Skin of body (tissue), 1 donor: ENCODE measurements at regions not wholly inside any gene's neighbourhood (a gene's known extent, or its start where the extent isn't known, plus 50 kb on each side); places are given as distances from the start of the nearest gene placed in this dataset.
A peak's percentile ranks its signal among the peaks of the same experiment; 100 is the strongest.

Experiments used
- DNase-seq: peaks from one replicate; lab custom pipeline; 2025; lab: John Stamatoyannopoulos, UW

- DNase-seq = no peak
Measured at GRCh38 chr6:44531442-44532015, 144.0 kb downstream of the CDC5L start.

- DNase-seq = no peak
Measured at GRCh38 chr6:44533421-44533820, 145.9 kb downstream of the CDC5L start.

GRCh38 chr6:44534291-44534690, 146.8 kb downstream of the CDC5L start:
- DNase-seq = no peak

- no peak for DNase-seq
Measured at GRCh38 chr6:44535446-44535845, 147.9 kb downstream of the CDC5L start.

GRCh38 chr6:44535967-44536366, 148.5 kb downstream of the CDC5L start:
- DNase-seq = no peak

GRCh38 chr6:44537306-44538049, 150.0 kb downstream of the CDC5L start:
- no peak for DNase-seq

- no peak for DNase-seq
Measured at GRCh38 chr6:44538131-44538806, 150.8 kb downstream of the CDC5L start.

- DNase-seq = no peak
Measured at GRCh38 chr6:44538807-44539201, 151.3 kb downstream of the CDC5L start.

GRCh38 chr6:44539701-44540355, 152.3 kb downstream of the CDC5L start:
- DNase-seq = no peak

GRCh38 chr6:44540881-44541280, 153.4 kb downstream of the CDC5L start:
- DNase-seq = no peak

GRCh38 chr6:44542401-44543116, 155.1 kb downstream of the CDC5L start:
- DNase-seq = no peak

- DNase-seq = no peak
Measured at GRCh38 chr6:44543664-44544063, 156.2 kb downstream of the CDC5L start.

GRCh38 chr6:44545224-44545623, 157.7 kb downstream of the CDC5L start:
- DNase-seq = no peak

GRCh38 chr6:44548319-44548718, 160.8 kb downstream of the CDC5L start:
- peak; percentile 42 for DNase-seq

- no peak for DNase-seq
Measured at GRCh38 chr6:44549516-44549915, 162.0 kb downstream of the CDC5L start.

GRCh38 chr6:44554194-44554593, 166.7 kb downstream of the CDC5L start:
- no peak for DNase-seq

- no peak for DNase-seq
Measured at GRCh38 chr6:44554861-44555260, 167.4 kb downstream of the CDC5L start.

GRCh38 chr6:44556046-44556445, 168.5 kb downstream of the CDC5L start:
- no peak for DNase-seq

GRCh38 chr6:44558024-44558831, 170.7 kb downstream of the CDC5L start:
- no peak for DNase-seq

- DNase-seq = no peak
Measured at GRCh38 chr6:44558832-44559251, 171.3 kb downstream of the CDC5L start.
